ENCODE measurements at regions not wholly inside any gene's neighbourhood (a gene's known extent, or its start where the extent isn't known, plus 50 kb on each side); places are given as distances from the start of the nearest gene placed in this dataset.

- Histone ChIP-seq H3K4me2 (ENCODE audit: low read length) (no peak overlapping the region), H3K9me3 (ENCODE audit: low read length) (no peaks in the 10 kb centered on the region)
Measured at GRCh38 chr3:193948459-193948858, 187.5 kb upstream of the HES1 start.

GRCh38 chr3:193951859-193952258 is 184.1 kb upstream of the HES1 start:
- Histone ChIP-seq H3K9ac (ENCODE audit: low read length) (no peak overlapping the region), H3K4me3 (ENCODE audit: low read length) (no peak overlapping the region), H3K27ac (ENCODE audit: low read length) (no peak overlapping the region), H2AFZ (ENCODE audit: low read depth, low read length) (no peak overlapping the region), H3F3A (ENCODE audit: insufficient read depth, low read length, poor library complexity, severe bottlenecking) (no peaks in the 10 kb centered on the region), H3K4me2 (ENCODE audit: low read length) (no peak overlapping the region), H4K20me1 (ENCODE audit: insufficient read depth) (no peaks in the 10 kb centered on the region), H3K79me2 (replicated peaks; ENCODE audit: insufficient read depth, low read length) (no peaks in the 10 kb centered on the region), H3K27me3 (ENCODE audit: insufficient read depth, low read depth, low read length) (no peaks in the 10 kb centered on the region), H3K9me3 (ENCODE audit: low read length) (no peaks in the 10 kb centered on the region), H3K36me3 (ENCODE audit: insufficient read depth, low read length) (no peaks in the 10 kb centered on the region), H3K9me2 (ENCODE audit: insufficient read depth, low read length) (no peaks in the 10 kb centered on the region)
- TF ChIP-seq REST (IDR thresholded peaks at IDR 0.05; ENCODE audit: borderline replicate concordance): no peak
- TF ChIP-seq POLR2AphosphoS5 (IDR thresholded peaks at IDR 0.05): no peak
- no peak for TF ChIP-seq MXI1 (conservative IDR thresholded peaks at IDR 0.05; ENCODE audit: poor library complexity, severe bottlenecking)
- TF ChIP-seq EZH2 (IDR thresholded peaks at IDR 0.05; ENCODE audit: borderline replicate concordance, insufficient read depth, low read length, poor library complexity, severe bottlenecking): no peak
- TF ChIP-seq CTCF (IDR thresholded peaks at IDR 0.05; ENCODE audit: poor library complexity, severe bottlenecking): no peak
- no peak for TF ChIP-seq SMC3 (conservative IDR thresholded peaks at IDR 0.05; ENCODE audit: poor library complexity)
- TF ChIP-seq TAF1 (IDR thresholded peaks at IDR 0.05; ENCODE audit: low read depth): no peak

More at GRCh38 chr3:193948459-193948858, 187.5 kb upstream of the HES1 start:
- H3K36me3 ChIP-seq (ENCODE audit: insufficient read depth, low read length): no peaks in the 10 kb centered on the region
- no peaks in the 10 kb centered on the region for H3K9me2 ChIP-seq (ENCODE audit: insufficient read depth, low read length)
- H3K27me3 ChIP-seq (ENCODE audit: insufficient read depth, low read depth, low read length): no peaks in the 10 kb centered on the region
- no peak overlapping the region for H3K27ac ChIP-seq (ENCODE audit: low read length)
- TF ChIP-seq REST (IDR thresholded peaks at IDR 0.05; ENCODE audit: borderline replicate concordance) (no peak), TAF1 (IDR thresholded peaks at IDR 0.05; ENCODE audit: low read depth) (no peak), EP300 (conservative IDR thresholded peaks at IDR 0.05; ENCODE audit: poor library complexity, severe bottlenecking) (no peak), RAD21 (conservative IDR thresholded peaks at IDR 0.05) (no peak), SMC3 (conservative IDR thresholded peaks at IDR 0.05; ENCODE audit: poor library complexity) (no peak), MXI1 (conservative IDR thresholded peaks at IDR 0.05; ENCODE audit: poor library complexity, severe bottlenecking) (no peak), CTCF (IDR thresholded peaks at IDR 0.05; ENCODE audit: poor library complexity, severe bottlenecking) (no peak), POLR2AphosphoS5 (IDR thresholded peaks at IDR 0.05) (no peak), EZH2 (IDR thresholded peaks at IDR 0.05; ENCODE audit: borderline replicate concordance, insufficient read depth, low read length, poor library complexity, severe bottlenecking) (no peak)
- no peaks in the 10 kb centered on the region for H3F3A ChIP-seq (ENCODE audit: insufficient read depth, low read length, poor library complexity, severe bottlenecking)
- no peaks in the 10 kb centered on the region for H3K79me2 ChIP-seq (replicated peaks; ENCODE audit: insufficient read depth, low read length)
- H3K4me3 ChIP-seq (ENCODE audit: low read length): no peak overlapping the region
- H2AFZ ChIP-seq (ENCODE audit: low read depth, low read length): no peak overlapping the region
- H3K9ac ChIP-seq (ENCODE audit: low read length): no peak overlapping the region
- no peaks in the 10 kb centered on the region for H4K20me1 ChIP-seq (ENCODE audit: insufficient read depth)

Data from neural cell (in vitro differentiated cells).